PC-3 (cell line): ENCODE measurements at regions not wholly inside any gene's neighbourhood (a gene's known extent, or its start where the extent isn't known, plus 50 kb on each side); places are given as distances from the start of the nearest gene placed in this dataset.

Experiments
- ATAC-seq: fragments of 200-7000 bp; cut with Tn5 transposase; 2 replicates; pipeline ENCODE4 v1.9.1; 2020; ENCODE audit warnings: mild to moderate bottlenecking, moderate library complexity
- BruUV-seq: library from RNA; stranded (reverse); fragments of 400-500 nt; replicated peaks from 2 replicates; lab custom pipeline; 2021; lab: Mats Ljungman, UMichigan
- CTCF ChIA-PET: fragments of 300-600 bp; sonication (Branson Sonifier 250); formaldehyde crosslinking; loops from one replicate; lab custom pipeline; 2022; ENCODE audit warnings: antibody characterized with exemption; lab: Charles Lee
- POLR2A ChIA-PET: fragments of 300-600 bp; sonication (Branson Sonifier 250); formaldehyde crosslinking; loops from one replicate; lab custom pipeline; 2022; ENCODE audit warnings: antibody characterized with exemption; ENCODE audit not compliant: unreplicated experiment; lab: Charles Lee
- DNase-seq: peaks from one replicate; pipeline ENCODE4 v3.0.0-alpha.2; 2015
- H2AFZ ChIP-seq: fragments of 300-600 bp; sonication (generic); 2 replicates; pipeline ENCODE4 v1.6.0; 2016; ENCODE audit warnings: antibody characterized with exemption, low read length
- H3F3A ChIP-seq: fragments of 300-600 bp; sonication (generic); one replicate; pipeline ENCODE4 v1.6.0; 2017; ENCODE audit warnings: antibody characterized with exemption, low read length, control low read depth, mild to moderate bottlenecking; ENCODE audit not compliant: unreplicated experiment
- H3K27ac ChIP-seq: fragments of 300-600 bp; sonication (generic); 2 replicates; pipeline ENCODE4 v1.5.1; 2016; ENCODE audit warnings: mild to moderate bottlenecking, low read length
- H3K27me3 ChIP-seq: fragments of 300-600 bp; sonication (generic); 2 replicates; pipeline ENCODE4 v1.6.1; 2016; ENCODE audit warnings: low read length, mixed read lengths
- H3K36me3 ChIP-seq: fragments of 300-600 bp; sonication (generic); 2 replicates; pipeline ENCODE4 v1.6.1; 2016; ENCODE audit warnings: low read depth, mixed run types, low read length, mixed read lengths
- H3K4me1 ChIP-seq: fragments of 300-600 bp; sonication (generic); 2 replicates; pipeline ENCODE4 v1.5.1; 2016; ENCODE audit warnings: low read length; ENCODE audit not compliant: insufficient read depth
- H3K4me2 ChIP-seq: fragments of 300-600 bp; sonication (generic); 2 replicates; pipeline ENCODE4 v1.6.0; 2016; ENCODE audit warnings: low read length
- H3K4me3 ChIP-seq: fragments of 300-600 bp; sonication (generic); 2 replicates; pipeline ENCODE4 v1.5.1; 2016; ENCODE audit warnings: mild to moderate bottlenecking, low read length, mixed read lengths
- H3K79me2 ChIP-seq: fragments of 300-600 bp; sonication (generic); 2 replicates; pipeline ENCODE4 v1.6.1; 2017; ENCODE audit warnings: low read length, mixed read lengths
- H3K9ac ChIP-seq: fragments of 300-600 bp; sonication (generic); 2 replicates; pipeline ENCODE4 v1.6.0; 2016; ENCODE audit warnings: mild to moderate bottlenecking, low read length
- H3K9me2 ChIP-seq: fragments of 300-600 bp; sonication (generic); replicated peaks from 2 replicates; pipeline ENCODE4 v1.6.1; 2016; ENCODE audit warnings: mixed run types, low read length, mixed read lengths
- H3K9me3 ChIP-seq: fragments of 300-600 bp; sonication (generic); 2 replicates; pipeline ENCODE4 v1.6.1; 2016; ENCODE audit warnings: low read length, mixed read lengths
- H4K20me1 ChIP-seq: fragments of 300-600 bp; sonication (generic); 2 replicates; pipeline ENCODE4 v1.6.1; 2016; ENCODE audit warnings: low read length, mixed read lengths
- CTCF ChIP-seq: fragments of 300-600 bp; sonication (generic); conservative IDR thresholded peaks from 2 replicates; pipeline ENCODE4 v1.5.1; 2017; ENCODE audit warnings: antibody characterized with exemption, low read depth, mild to moderate bottlenecking, low read length
- EZH2 ChIP-seq: fragments of 300-600 bp; sonication (generic); IDR thresholded peaks from one replicate; pipeline ENCODE4 v1.6.1; 2017; ENCODE audit warnings: antibody characterized with exemption, mild to moderate bottlenecking, low read length; ENCODE audit not compliant: unreplicated experiment
- EZH2phosphoT487 ChIP-seq: fragments of 300-600 bp; sonication (generic); IDR thresholded peaks from 2 replicates; pipeline ENCODE4 v1.6.1; 2018; ENCODE audit warnings: mild to moderate bottlenecking, antibody characterized with exemption, low read length, borderline replicate concordance
- intact Hi-C: fragments of 100-400 bp; cut with micrococcal nuclease; formaldehyde crosslinking; loops from 2 replicates; pipeline ENCODE4 v1.9.0; 2023

DNA sequence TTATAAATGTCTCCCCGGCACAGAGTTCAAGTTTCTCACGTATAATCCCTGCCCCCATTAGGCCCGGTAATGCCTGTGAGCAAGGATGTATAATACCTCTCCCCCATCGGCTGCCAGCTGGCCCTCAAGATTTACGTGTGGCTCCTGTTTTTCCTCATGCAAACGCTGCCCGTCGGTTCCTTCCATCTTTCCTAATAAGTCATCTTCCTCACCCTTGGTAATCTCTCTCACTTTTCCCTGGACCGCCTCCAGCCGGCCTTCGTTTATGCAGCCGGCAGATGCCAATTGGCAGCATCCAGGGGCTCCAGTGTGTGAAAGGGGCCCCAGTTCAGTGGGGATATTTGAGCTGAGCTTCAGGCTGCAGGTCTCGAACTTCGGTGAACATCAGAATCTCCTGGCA lies 86.5 kb upstream of the NEURL1B start:
- TF ChIP-seq EZH2 (no peak), EZH2phosphoT487 (no peak)
- no peaks in the 10 kb centered on the region for H3K36me3 ChIP-seq
- H3K4me2 ChIP-seq: no peak overlapping the region
- no TSS peak for BruUV-seq
- H3F3A ChIP-seq: no peaks in the 10 kb centered on the region
- H2AFZ ChIP-seq: no peak overlapping the region
- no peak for ATAC-seq
- H3K4me3 ChIP-seq: no peak overlapping the region
- no peak for DNase-seq
- H4K20me1 ChIP-seq: no peaks in the 10 kb centered on the region
- intact Hi-C loops: no loop called here
- ChIA-PET CTCF (no interaction called here), POLR2A (no interaction called here)
- H3K9me3 ChIP-seq: no peaks in the 10 kb centered on the region
- H3K79me2 ChIP-seq: no peaks in the 10 kb centered on the region
- no peaks in the 10 kb centered on the region for H3K9me2 ChIP-seq
- peaks cover 28% of the 10 kb centered on the region for H3K27me3 ChIP-seq
- no peak overlapping the region for H3K27ac ChIP-seq
- peaks cover 3% of the 10 kb centered on the region; the same call in 1 of the 2 replicates for H3K4me1 ChIP-seq
- no peak overlapping the region for H3K9ac ChIP-seq

- Histone ChIP-seq H3K9ac (no peak overlapping the region), H3K9me3 (no peaks in the 10 kb centered on the region), H2AFZ (no peak overlapping the region), H3K4me2 (no peak overlapping the region), H3K4me3 (no peak overlapping the region), H3K79me2 (no peaks in the 10 kb centered on the region), H3K27me3 (peaks cover 28% of the 10 kb centered on the region), H3F3A (no peaks in the 10 kb centered on the region), H3K27ac (no peak overlapping the region), H3K36me3 (no peaks in the 10 kb centered on the region), H3K9me2 (no peaks in the 10 kb centered on the region), H3K4me1 (no peaks in the 10 kb centered on the region), H4K20me1 (no peaks in the 10 kb centered on the region)
- intact Hi-C loops: no loop called here
- ATAC-seq (no peak), DNase-seq (no peak)
- TF ChIP-seq EZH2phosphoT487 (no peak), CTCF (no peak), EZH2 (no peak)
- POLR2A ChIA-PET: no interaction called here
- no TSS peak for BruUV-seq
- CTCF ChIA-PET: no interaction called here
Observed at GRCh38 chr5:172553903-172554302, 87.2 kb upstream of the NEURL1B start.

GRCh38 chr5:172553167-172553566 lies 87.9 kb upstream of the NEURL1B start:
- H3K4me2 ChIP-seq: no peak overlapping the region
- no peaks in the 10 kb centered on the region for H3K4me1 ChIP-seq
- H3K36me3 ChIP-seq: no peaks in the 10 kb centered on the region
- H4K20me1 ChIP-seq: no peaks in the 10 kb centered on the region
- ATAC-seq: no peak
- no peaks in the 10 kb centered on the region for H3K9me3 ChIP-seq
- CTCF ChIA-PET: no interaction called here
- H3K27me3 ChIP-seq: peaks cover 35% of the 10 kb centered on the region
- H3K79me2 ChIP-seq: no peaks in the 10 kb centered on the region
- H2AFZ ChIP-seq: no peak overlapping the region
- no peak overlapping the region for H3K9ac ChIP-seq
- POLR2A ChIA-PET: interaction anchor here (0.5 kb wide), 1 partner anchor 12 kb away, joined by 3 read pairs; no protein-coding TSS in a partner anchor
- no peak for TF ChIP-seq EZH2phosphoT487
- TF ChIP-seq EZH2: no peak
- no peak for TF ChIP-seq CTCF
- no peaks in the 10 kb centered on the region for H3F3A ChIP-seq
- no TSS peak for BruUV-seq
- intact Hi-C loops: no loop called here
- H3K27ac ChIP-seq: no peak overlapping the region
- no peak overlapping the region for H3K4me3 ChIP-seq
- DNase-seq: no peak
- H3K9me2 ChIP-seq: no peaks in the 10 kb centered on the region
